COLO829 (cell line): ENCODE measurements at regions not wholly inside any gene's neighbourhood (a gene's known extent, or its start where the extent isn't known, plus 50 kb on each side); places are given as distances from the start of the nearest gene placed in this dataset.
A peak's percentile ranks its signal among the peaks of the same experiment; 100 is the strongest.
"Not testable (repeated sequence)": the region's sequence is repeated elsewhere in the genome, so short reads cannot be mapped to it uniquely, and the experiment has no call there.

Experiments used
- DNase-seq: peaks from one replicate; pipeline ENCODE4 v3.0.0; 2012; ENCODE audit warnings: low spot score

DNA sequence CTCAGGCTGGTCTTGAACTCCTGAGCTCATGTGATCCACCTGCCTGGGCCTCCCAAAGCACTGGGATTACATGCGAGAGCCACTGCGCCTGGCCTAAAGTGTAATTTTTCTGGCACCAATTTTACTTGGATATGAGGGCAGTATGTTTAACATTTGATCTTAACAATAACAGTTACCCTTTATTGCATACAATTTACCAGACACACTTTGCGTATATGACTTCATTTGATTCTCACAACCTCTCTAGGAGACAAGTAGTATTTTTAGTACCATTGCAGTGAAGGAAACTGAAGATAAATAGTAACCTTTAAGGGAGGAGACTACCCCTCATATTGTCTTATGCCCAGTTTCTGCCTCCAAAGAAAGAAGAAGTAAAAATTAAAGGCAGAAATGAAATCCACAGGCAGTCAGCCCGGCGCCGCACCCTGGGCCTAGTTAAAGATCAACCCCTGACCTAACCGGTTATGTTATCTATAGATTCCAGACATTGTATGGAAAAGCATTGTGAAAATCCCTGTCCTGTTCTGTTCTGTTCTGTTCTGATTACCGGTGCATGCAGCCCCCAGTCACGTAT, 54.0 kb downstream of the CYP26A1 start:
- DNase-seq, result not testable (repeated sequence)

DNA sequence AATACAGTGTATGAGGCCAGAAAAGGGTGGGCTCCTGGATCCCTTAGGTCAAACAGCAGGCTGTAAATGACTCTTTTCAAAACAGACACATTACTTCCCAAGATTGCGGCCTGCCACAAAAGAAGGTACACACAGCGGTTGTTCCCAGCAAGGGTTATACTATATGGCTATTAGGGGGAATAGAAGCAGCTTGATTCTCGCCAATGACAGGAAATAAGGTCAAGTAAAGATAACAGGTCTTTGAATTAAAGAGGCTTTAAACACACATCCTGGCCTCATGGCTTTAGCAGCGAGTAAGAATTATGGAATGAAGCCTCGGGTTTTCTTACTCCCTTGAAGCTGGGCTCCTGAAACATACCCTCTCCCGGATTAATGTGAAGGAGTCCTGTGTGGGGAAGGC, 58.3 kb downstream of the CYP26A1 start:
- DNase-seq, result no peak

DNA sequence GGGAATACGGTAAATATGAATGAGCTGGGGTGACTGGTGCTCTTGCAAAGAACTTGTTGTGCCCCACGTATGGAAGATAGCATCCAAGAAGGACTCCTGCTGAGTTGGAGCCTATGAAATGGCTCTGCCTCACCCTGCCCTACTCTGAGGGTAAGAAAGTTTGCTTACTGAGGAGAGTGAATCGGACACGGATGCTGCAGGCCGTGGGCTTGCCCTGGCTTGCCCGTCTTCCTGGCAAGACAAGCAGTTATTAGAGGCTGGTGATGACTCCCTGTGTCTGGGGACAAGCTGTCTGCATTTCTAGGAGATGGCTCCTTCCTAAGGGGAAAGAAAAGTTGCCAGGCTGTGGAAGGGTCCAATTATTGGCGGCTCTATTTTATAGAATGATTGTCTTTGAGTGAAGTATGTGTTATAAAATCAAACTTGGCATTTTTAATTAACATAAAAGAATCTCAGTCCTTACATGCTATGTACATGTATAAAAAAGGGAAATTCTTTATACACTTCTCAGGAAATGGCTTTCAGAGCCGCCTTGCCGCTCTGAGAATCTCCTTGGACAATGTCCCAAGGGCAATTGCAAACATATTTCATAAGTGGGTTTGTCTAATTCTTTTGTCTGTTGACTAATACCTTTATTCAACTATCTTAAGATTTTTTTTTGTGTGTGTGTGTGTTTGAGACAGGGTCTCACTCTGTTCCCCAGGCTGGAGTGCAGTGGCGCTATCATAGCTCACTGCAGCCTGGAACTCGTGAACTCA, 64.6 kb downstream of the CYP26A1 start:
- no peak for DNase-seq

DNA sequence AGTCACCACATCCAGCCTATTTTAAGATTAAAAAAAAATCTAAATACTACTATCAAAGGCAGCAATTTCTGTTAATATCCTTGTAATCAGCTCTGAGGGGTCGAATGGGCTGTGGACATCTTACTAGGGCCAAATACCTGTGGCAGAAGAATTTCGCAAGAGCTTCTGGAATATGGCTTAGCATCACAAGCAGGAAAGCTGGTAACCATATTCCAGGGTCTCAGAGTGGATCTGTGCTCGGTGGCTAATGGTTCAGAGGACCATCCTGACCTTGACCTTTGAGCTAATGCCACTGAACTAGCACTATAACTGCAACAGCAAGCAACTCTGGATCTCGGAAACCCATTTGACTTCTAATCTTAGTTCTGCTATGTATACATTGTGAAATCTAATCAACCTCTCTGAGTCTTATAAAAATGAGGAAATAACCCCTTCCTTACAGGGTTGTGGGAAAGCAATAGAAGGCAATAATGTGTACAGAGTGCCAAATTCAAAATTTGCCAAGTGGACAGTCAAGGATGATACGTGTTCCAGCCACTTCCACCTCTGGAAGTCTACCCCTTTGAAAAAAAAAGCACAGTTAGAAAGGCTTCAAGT, 65.5 kb downstream of the CYP26A1 start:
- DNase-seq, result no peak

DNA sequence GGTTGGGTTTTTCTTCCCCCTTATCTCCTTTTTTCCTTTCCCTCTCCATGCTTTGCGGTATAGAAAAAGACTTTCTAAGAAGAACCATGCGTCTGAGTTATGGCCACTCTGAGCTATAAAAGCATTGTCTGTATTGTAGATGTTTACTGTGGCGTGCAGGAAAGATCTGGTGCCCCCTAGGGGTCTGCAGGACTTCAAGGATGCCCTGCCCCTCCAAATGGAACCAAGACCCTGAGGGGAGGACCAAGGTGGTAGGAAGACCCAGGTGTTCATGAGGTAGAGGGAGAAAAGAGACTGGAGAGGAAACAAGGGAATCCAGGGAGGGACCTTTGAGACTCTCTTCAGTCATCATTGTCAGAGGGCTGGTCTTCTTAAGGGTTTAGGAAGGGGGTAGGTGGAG, 68.8 kb downstream of the CYP26A1 start:
- no peak for DNase-seq

DNA sequence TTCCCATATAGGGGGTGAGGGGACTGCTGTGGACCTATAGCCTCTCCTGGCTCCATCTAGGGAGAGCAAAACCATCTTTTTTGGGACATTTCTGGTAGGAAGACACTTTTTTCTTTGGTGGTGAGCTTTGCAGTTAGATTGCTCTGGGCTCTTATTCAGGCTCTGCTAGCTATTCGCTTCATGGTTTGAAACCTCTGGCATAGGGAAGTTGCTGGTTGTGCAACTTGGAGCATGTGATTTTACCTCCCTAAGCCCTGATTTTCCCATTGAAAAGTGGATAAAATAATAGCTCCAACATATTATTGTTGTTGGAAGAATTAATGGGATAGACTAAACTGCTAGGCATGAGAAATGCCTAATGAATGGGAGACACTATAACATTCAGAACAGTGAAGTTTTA, 69.6 kb downstream of the CYP26A1 start:
- no peak for DNase-seq

DNA sequence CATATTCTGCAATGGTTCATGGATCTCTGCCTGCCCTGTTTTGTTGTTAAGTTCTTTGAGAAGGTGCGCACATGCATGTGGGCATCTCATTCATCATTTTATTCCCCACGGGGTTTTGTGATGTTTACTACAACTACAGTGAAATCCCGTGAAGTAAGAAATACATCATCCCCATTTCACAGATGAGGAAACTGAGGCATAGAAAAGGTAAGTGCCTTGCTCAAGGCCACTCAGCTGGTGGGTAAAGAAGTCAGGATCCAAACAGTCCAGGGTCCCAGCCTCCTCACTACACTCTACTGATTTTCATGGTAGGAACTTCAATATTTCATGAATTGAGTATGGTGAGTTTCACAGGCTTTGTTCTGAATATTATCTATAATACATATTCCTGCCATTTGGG, 72.6 kb downstream of the CYP26A1 start:
- DNase-seq, result no peak

DNA sequence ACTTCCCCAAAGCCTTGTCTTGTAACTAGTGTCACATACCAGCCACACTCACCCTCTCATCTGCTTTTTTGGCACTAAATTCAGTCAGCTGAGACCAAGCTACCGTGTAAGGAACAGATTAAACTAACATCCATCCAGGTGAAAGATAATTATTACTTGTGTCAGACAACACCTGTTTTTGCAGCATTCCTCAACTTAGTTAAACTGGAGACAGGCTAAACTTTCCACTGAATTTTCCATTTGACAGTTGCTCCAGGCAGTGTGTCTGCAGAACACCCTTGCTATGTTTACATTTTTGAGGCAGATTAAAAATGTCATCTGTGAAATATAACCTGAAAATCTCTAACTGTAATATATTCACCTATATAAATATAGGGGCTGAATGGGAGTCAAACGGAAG, 73.6 kb downstream of the CYP26A1 start:
- no peak for DNase-seq

DNA sequence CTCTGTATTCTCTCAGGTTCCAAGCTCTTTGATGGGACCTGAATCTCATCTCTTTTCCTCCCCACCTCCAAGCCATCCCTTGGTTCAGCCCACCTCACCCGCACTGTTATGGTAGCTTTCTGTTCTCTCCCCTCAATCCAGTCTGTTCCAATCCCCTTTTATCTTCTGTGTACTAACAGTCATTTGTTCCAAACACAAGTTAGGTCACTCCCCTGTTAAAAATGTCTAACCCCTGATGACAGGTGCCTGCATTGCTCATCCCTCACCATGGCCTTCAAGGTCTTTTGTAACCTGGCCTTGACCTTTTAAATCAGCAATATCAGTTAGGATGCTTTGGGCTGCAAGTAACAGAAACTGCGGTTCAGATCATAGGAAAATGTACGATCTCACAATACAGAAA, 74.8 kb downstream of the CYP26A1 start:
- no peak for DNase-seq

DNA sequence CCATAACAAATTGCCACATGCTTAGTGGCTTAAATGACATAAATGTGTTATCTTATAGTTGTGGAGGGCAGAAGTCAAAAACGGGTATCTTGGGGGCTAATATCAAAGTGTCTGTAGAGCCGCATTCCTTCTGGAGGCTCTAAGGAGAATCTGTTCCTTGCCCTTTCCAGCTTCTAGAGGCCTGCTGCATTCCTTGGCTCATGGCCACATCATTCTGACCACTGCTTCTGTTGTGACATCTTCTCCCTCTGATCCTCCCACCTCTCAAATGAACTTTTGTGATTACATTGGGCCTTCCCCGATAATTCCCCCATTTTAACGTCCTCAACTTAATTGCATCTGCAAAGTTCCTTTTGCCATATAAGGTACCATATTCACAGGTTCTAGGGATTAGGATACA, 76.1 kb downstream of the CYP26A1 start:
- DNase-seq, result no peak

DNA sequence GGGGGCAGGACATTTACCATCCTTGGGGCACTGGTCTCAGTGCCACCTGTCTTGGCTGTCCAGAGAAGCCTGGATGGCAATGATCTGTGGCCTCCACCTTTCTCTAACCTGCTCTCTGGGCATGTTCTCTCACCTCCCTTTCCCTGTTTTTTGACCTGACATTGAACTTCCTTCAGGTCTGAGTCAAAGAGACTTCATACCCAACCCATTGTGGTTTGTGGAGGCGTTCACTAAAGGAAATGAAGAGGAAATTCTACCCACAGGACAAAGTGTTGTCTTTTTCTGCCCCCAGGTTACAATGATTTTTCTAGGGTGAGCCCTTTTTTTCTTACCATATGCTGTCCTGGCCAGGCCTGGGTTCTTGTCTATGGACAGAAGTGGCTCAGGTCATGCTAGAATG, 76.6 kb downstream of the CYP26A1 start:
- DNase-seq, result no peak

DNA sequence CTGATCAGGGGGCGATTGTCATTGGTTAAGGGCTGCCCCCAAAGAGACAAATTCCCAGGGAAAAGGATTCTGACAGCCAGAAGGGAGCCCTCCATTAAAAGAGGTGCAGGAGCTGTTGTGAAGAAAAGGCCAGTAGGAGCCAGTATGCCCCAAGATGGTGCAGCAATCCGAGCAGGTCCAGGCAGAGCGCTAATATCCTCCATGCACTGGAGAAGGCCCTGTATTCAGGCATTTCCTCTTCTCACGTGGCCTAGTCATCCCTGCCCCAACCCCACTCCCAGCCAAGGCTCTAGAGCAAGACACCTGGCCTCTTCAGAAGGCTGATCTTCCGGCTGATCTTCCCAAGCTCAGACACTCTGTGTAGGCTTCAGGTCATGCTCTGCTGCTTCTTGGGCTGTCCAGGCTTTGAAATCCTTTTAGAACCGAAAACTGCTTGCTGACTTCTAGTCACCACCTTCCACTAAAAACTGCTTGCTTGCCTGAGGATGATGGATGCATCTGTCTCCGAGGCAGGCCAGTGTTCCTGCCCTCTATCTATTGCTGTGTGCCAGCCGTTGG, 77.4 kb downstream of the CYP26A1 start:
- DNase-seq, result no peak

DNA sequence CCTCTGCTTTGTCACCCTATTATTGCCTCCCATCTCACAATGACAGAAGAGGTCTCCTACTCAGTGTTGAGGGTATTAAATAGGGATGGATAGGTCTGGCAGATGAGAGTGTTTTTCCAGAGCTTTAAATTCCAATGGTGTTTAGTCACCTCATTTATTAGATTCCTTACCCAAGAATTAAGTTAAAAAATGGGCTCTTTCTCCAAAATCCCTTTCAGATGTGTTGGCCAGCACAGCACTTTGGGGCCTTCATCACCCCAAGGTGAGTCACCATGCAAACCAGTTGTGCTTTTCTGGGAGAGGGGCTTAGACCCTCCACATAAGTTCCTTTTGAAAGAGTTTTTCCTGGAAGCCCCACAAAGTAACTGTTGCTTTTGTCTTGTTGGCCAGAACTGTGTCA, 78.4 kb downstream of the CYP26A1 start:
- DNase-seq, result peak; percentile 44

DNA sequence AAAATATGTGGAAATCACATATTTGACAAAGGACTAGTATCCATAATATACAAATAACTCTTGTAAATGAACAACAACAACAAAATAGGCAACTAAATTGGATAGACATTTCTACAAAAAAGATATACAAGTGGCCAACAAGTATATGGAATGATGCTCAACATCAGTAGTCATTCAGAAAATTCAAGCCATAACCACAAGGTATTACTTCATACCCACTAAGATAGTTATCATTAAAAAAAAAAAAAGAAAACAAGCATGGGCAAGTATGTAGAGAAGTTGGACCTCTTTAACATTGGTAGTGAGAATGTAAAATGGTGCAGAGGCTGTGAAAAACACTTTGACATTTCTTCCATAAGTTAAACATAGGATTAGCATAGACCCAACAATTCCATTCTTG, 80.8 kb downstream of the CYP26A1 start:
- DNase-seq, result no peak

DNA sequence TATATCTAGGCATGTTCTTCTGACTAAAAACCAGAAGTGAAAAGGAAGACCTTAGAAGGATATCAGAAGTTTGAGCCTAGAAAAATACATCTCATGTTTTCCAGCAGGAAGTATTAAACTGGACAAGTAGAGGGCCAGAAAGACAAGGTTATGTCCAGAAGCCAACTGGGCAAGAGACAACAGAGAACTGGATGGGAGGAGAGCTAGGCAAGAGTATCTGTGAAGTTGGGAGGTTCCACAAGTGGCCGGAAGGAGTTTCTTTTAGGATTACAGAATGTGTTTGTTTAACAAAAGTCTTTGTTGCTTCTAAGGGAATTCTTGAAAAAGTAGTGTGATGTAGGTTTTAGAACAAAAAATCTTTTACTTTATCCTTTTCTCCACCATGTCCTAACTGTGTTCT, 86.4 kb downstream of the CYP26A1 start:
- no peak for DNase-seq

DNA sequence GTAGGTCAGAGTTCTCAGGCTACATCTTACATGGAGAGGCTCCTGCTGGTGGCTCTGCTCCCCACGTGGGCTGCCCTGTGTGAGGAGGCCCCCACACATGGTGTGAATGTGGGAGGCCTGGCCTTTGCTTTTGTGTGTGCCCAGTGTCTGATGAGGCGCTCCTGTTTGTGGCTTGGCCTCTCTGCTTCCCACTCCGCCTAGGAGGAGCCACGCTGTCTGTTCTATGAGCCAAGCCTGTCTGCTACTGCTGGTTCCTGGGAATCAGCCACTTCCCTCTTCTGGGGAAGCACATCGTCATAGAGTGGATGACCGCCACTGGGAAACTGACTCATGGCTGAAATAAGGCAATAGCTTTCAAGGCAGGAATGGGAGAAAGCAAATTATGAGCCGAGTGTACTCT, 87.1 kb downstream of the CYP26A1 start:
- no peak for DNase-seq

DNA sequence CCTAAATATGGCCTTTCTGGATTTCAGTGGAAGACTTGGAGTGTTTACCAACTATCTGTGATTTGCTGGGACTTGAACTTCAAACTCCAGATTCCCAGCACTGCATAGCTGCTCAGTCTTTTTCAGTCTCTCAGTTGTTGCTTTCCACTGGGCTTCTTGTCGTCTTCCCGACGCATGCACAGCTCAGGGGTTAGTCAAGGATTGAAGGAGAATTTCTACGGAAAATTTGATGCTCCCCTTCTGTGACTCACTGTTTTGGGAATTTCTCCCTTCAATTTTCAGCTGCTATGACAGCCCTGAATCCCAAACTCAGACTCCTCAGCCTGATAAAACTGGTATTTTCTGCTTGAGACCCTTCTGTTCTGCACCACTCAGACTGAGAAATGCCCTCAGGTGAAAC, 91.7 kb downstream of the CYP26A1 start:
- no peak for DNase-seq

DNA sequence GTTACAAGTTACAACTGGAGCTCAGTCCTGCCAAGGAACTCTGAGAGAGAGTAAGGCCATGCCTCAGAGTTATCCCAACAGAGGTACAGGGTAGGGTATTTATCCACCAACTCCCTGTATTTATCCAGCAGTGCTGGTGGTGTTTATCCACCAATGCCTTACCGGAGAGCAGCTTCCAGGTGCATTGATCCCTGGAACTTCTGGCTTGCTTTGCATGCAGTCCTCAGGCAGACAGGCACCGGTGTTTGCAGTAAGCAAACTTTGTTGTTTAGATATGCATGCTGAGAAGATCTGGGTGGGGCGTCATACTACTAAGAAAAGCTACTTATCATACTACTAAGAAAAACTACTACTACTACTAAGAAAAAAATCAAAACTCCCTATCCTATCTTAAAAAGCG, 92.4 kb downstream of the CYP26A1 start:
- no peak for DNase-seq

DNA sequence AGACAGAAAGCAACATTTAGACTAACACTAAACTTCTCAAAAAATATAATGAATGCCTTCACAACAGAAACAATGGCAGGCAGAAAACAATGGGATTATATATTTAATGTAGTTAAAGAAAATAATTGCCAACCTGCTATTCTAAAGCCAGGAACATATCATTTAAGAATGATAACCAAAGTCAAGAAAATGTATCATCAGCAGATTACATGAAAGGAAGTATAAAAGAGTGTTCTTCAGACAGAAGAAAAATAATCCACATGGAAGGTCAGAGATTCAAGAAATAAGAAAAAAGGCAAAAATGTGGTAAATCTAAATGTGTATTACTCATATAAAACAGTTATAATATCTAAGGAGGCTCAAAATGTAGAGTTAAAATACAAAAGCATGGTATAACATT, 98.1 kb downstream of the CYP26A1 start:
- DNase-seq, result no peak

DNA sequence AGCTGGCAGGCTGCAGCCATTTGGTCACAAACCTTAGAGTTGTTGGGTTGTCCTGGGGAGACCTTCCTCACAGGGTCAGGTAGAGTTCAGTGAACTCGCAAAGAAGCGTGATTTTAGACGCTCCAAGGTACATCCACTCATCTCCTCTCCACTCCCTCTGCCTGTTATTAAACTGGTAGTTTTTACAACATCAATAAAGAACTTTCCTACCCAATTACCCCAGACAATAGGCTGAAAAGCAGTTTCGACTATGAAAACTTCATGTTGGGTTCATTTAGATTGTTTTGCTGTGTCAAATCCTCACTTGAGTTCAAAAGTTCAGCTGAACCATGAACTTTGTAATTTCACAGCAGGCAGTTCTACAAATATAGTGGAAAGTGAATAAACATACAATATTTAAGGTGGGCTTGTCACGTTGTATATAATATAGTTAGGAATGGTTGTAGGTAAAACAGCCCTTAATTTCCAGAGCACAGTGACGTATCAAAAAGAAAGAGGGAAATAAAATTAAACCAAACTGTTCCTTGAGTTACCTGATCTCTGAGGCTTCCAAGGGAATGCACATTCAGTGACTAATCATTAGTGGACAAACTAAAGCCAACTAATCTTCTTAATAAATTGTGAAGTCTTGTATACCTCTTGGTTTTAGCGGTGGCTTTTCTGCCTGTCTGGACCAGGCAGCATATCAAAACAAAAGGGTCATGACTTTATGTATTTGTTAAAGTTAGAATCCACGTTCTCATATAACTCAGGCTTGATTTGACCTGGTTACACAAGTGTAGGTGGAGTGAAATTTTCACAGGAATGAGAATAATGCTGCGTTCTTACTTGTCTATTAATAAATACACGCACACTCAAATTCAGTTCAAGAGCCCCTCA, 100.5 kb downstream of the CYP26A1 start:
- DNase-seq, result no peak

DNA sequence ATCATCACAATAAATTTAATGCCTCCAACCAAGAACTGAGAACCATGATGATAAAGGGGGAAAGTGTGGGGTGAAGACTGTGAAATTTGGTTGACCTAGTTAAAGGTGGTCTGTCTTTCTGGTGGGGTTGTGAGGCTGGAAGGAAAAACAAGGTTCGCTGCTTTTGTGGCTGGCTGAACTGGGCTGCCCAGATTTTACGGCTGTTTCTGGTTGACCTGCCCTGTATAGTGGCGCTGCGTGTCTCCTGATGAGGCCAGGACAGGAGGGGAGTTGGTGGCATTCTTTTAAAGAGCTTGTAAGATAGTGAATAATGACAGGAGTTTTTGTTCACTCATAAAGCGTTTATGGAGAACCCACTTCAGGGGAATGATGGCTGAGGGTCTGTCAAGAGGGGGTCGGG, 101.8 kb downstream of the CYP26A1 start:
- DNase-seq, result no peak

DNA sequence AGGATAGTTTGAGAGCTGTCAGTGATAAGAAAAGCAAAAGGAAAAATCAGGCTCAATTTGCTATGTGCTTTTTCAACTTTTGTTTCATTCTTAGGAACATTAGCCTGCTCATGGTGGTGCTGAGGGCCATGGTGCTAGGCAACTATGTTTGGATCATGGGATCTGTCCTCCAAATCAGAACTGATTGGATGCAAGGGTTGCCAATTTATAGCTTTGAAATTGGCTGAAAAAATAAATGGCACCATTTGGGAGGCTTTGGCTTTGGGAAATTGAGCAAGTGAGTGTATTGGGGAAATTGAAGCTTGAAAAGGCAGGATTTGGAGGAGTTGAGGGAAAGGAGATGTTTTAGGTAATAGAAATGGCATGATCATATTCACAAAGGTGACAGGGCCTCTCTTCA, 103.8 kb downstream of the CYP26A1 start:
- DNase-seq, result no peak

DNA sequence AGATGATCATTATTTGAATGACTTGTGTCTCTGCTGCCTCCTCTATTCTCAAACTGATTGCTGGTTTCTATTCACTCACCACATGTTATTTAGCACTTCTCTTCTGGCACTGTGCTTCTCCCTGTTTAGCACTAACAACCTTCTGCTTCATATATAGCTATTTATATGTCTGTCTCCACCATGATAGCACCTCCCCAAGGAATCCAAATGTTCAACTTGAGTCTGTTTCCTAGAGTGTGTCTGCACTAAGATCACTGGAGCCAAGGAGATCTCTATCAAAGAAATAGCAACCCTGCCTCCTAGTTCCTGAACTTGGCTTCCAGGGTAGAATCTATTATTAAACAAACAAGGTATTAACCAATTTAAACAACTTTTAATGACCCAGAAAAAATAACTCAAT, 104.5 kb downstream of the CYP26A1 start:
- no peak for DNase-seq
